HG03575 (cell line): ENCODE measurements at regions not wholly inside any gene's neighbourhood (a gene's known extent, or its start where the extent isn't known, plus 50 kb on each side); places are given as distances from the start of the nearest gene placed in this dataset.
"Not testable (repeated sequence)": the region's sequence is repeated elsewhere in the genome, so short reads cannot be mapped to it uniquely, and the experiment has no call there.

Source experiments
- ATAC-seq: cut with Tn5 transposase; IDR thresholded peaks from one replicate; pipeline ENCODE4 v1.9.1; 2021; ENCODE audit not compliant: unreplicated experiment, insufficient number of reproducible peaks, low FRiP score; ENCODE audit errors: extremely low read depth

- ATAC-seq, result no peak
These were observed 443.1 kb upstream of the FMR1 start for GRCh38 chrX:147468600-147468999.

GRCh38 chrX:147476008-147476407 is 435.7 kb upstream of the FMR1 start:
- no peak for ATAC-seq

- ATAC-seq, result no peak
These were observed 432.8 kb upstream of the FMR1 start for GRCh38 chrX:147478899-147479298.

GRCh38 chrX:147485207-147485606 is 426.5 kb upstream of the FMR1 start:
- ATAC-seq, result no peak

- no peak for ATAC-seq
These were observed 417.4 kb upstream of the FMR1 start for GRCh38 chrX:147494365-147494764.

GRCh38 chrX:147498796-147499195 is 412.9 kb upstream of the FMR1 start:
- no peak for ATAC-seq

GRCh38 chrX:147522981-147523380 is 388.7 kb upstream of the FMR1 start:
- ATAC-seq, result no peak

- no peak for ATAC-seq
These were observed 378.3 kb upstream of the FMR1 start for GRCh38 chrX:147533426-147533825.

GRCh38 chrX:147537172-147537571 is 374.5 kb upstream of the FMR1 start:
- ATAC-seq, result no peak

GRCh38 chrX:147548023-147548422 is 363.7 kb upstream of the FMR1 start:
- ATAC-seq, result not testable (repeated sequence)

GRCh38 chrX:147550217-147550616 is 361.5 kb upstream of the FMR1 start:
- ATAC-seq, result no peak

GRCh38 chrX:147559191-147559590 is 352.5 kb upstream of the FMR1 start:
- no peak for ATAC-seq

GRCh38 chrX:147565237-147565636 is 346.5 kb upstream of the FMR1 start:
- no peak for ATAC-seq

GRCh38 chrX:147570483-147570882 is 341.2 kb upstream of the FMR1 start:
- no peak for ATAC-seq

GRCh38 chrX:147573266-147573665 is 338.5 kb upstream of the FMR1 start:
- no peak for ATAC-seq

GRCh38 chrX:147602176-147602696 is 309.5 kb upstream of the FMR1 start:
- ATAC-seq, result no peak

- no peak for ATAC-seq
These were observed 285.1 kb upstream of the FMR1 start for GRCh38 chrX:147626605-147627004.

- no peak for ATAC-seq
These were observed 276.5 kb upstream of the FMR1 start for GRCh38 chrX:147635186-147635585.

- no peak for ATAC-seq
These were observed 274.5 kb upstream of the FMR1 start for GRCh38 chrX:147637190-147637589.

- no peak for ATAC-seq
These were observed 264.6 kb upstream of the FMR1 start for GRCh38 chrX:147646949-147647723.

GRCh38 chrX:147675819-147676218 is 235.9 kb upstream of the FMR1 start:
- no peak for ATAC-seq
